ENCODE measurements at regions not wholly inside any gene's neighbourhood (a gene's known extent, or its start where the extent isn't known, plus 50 kb on each side); places are given as distances from the start of the nearest gene placed in this dataset.

DNA sequence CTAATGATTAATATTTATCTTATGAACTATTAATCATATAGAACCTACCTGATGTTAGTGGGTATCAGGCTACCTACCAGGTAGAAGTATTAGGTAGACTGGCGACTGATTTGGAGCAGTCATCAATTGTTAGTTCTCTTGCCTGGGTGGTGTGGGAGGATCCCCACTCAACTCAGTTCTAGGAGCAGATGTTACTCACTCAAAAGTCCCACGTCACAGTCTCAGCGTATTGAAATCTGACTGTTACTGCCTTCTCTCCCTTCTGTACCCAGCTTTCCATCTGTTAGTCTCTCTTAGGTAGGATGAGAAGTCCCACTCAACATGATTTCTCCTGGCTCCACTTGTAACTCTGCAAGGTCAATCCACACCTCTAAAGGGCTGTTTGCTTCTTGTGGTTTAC, 102.7 kb downstream of the OLFM4 start:
- H3K27ac Mint-ChIP-seq = no peak overlapping the region
- H3K9me3 ChIP-seq (ENCODE audit: control insufficient read depth, low read length) = no peaks in the 10 kb centered on the region

DNA sequence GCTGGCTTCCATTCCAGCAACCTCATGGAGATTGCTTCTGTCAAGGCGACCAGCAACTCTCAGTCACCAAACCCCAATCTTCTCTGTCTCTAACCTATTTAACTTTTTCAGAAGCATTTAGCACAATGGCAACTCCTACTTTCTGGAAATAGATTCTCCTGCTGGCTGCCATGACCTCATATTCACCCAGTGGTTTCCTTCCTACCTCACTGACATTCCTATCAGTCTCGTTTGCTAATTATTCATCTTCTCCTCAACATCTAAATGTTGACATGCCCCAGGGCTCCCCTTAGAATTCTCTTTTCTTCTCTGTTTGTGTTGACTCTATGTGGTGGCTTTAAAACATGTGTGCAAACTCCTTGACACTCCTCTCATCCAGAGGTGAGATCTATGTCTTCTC, 106.7 kb downstream of the OLFM4 start:
- Mint-ChIP-seq H3K36me3 (ENCODE audit: low read depth) (no peaks in the 10 kb centered on the region), H3K27ac (no peak overlapping the region), H3K27me3 (ENCODE audit: insufficient read depth) (no peaks in the 10 kb centered on the region), H3K9me3 (no peaks in the 10 kb centered on the region), H3K4me1 (peaks cover 8% of the 10 kb centered on the region), H3K4me3 (no peak overlapping the region)
- no peaks in the 10 kb centered on the region for H3K4me1 ChIP-seq (ENCODE audit: control insufficient read depth, insufficient read depth, low read length)
- no peak overlapping the region for H3K27ac ChIP-seq (ENCODE audit: low read depth, low read length)
- no peak for DNase-seq
- no peak overlapping the region for H3K4me3 ChIP-seq (ENCODE audit: low read length)
- H3K36me3 ChIP-seq (ENCODE audit: control insufficient read depth, insufficient read depth, low read length) = no peaks in the 10 kb centered on the region
- H3K27me3 ChIP-seq (ENCODE audit: control insufficient read depth, insufficient read depth, low read length, poor library complexity, severe bottlenecking) = no peaks in the 10 kb centered on the region
- TF ChIP-seq, protein P1, sequence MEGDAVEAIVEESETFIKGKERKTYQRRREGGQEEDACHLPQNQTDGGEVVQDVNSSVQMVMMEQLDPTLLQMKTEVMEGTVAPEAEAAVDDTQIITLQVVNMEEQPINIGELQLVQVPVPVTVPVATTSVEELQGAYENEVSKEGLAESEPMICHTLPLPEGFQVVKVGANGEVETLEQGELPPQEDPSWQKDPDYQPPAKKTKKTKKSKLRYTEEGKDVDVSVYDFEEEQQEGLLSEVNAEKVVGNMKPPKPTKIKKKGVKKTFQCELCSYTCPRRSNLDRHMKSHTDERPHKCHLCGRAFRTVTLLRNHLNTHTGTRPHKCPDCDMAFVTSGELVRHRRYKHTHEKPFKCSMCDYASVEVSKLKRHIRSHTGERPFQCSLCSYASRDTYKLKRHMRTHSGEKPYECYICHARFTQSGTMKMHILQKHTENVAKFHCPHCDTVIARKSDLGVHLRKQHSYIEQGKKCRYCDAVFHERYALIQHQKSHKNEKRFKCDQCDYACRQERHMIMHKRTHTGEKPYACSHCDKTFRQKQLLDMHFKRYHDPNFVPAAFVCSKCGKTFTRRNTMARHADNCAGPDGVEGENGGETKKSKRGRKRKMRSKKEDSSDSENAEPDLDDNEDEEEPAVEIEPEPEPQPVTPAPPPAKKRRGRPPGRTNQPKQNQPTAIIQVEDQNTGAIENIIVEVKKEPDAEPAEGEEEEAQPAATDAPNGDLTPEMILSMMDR (conservative IDR thresholded peaks at IDR 0.05) = no peak
- no peak overlapping the region for H3K9ac ChIP-seq (ENCODE audit: extremely low read depth, low read length, poor library complexity, severe bottlenecking)
- 85 to 100% methylated on average over 1 to 2 of the region's 2 CpGs for WGBS, 2 experiments (ENCODE audit: insufficient coverage in 1 of 2, insufficient read length in 1 of 2)
- H3K9me3 ChIP-seq (ENCODE audit: control insufficient read depth, low read length) = no peaks in the 10 kb centered on the region

More for the DNA sequence above, 102.7 kb downstream of the OLFM4 start:
- Mint-ChIP-seq H3K36me3 (ENCODE audit: low read depth) (no peaks in the 10 kb centered on the region), H3K9me3 (no peaks in the 10 kb centered on the region), H3K4me3 (no peak overlapping the region), H3K27me3 (ENCODE audit: insufficient read depth) (peaks cover 5% of the 10 kb centered on the region), H3K4me1 (peaks cover 23% of the 10 kb centered on the region)
- Histone ChIP-seq H3K9ac (ENCODE audit: extremely low read depth, low read length, poor library complexity, severe bottlenecking) (no peak overlapping the region), H3K27ac (ENCODE audit: low read depth, low read length) (no peak overlapping the region), H3K27me3 (ENCODE audit: control insufficient read depth, insufficient read depth, low read length, poor library complexity, severe bottlenecking) (no peaks in the 10 kb centered on the region), H3K36me3 (ENCODE audit: control insufficient read depth, insufficient read depth, low read length) (no peaks in the 10 kb centered on the region), H3K4me3 (ENCODE audit: low read length) (no peak overlapping the region), H3K4me1 (ENCODE audit: control insufficient read depth, insufficient read depth, low read length) (peaks cover 8% of the 10 kb centered on the region)
- TF ChIP-seq, protein P1 (conservative IDR thresholded peaks at IDR 0.05) = no peak
- no peak for DNase-seq
- WGBS, 2 experiments (ENCODE audit: insufficient coverage in 1 of 2, insufficient read length in 1 of 2) = 94 to 100% methylated on average over 2 to 3 of the region's 3 CpGs

DNA sequence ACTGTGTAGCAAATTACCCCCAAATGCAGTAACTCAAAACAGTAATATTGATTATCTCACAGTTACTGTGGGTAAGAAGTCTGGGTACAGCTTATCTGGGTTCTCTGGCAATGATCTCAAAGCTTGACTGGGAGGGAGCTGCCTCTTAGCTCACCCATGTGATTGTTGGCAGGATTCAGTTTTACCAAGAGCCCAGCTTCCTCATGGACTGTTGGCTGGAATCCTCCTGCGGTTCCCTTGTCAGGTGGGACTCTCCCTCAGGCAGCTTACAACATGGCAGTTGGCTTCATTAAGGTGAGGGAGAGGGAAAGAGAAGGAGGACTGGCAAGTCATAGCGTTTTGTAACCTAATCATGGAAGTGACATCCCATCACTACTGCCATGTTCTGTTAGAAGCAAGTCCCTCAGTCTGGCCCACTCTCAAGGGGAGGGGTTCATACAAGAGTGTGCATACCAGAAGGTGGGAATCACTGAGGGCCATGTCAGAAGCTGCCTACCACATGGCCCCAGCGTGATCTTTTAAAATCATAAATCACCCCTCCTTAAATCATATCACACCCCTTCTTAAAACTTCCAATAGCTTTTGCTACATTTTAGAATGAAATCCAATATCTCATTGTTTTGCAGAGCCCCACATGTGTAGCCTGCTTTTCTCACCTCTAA, 108.1 kb downstream of the OLFM4 start:
- Histone ChIP-seq H3K4me3 (ENCODE audit: low read length) (no peak overlapping the region), H3K9ac (ENCODE audit: extremely low read depth, low read length, poor library complexity, severe bottlenecking) (no peak overlapping the region), H3K27me3 (ENCODE audit: control insufficient read depth, insufficient read depth, low read length, poor library complexity, severe bottlenecking) (no peaks in the 10 kb centered on the region), H3K27ac (ENCODE audit: low read depth, low read length) (no peak overlapping the region), H3K4me1 (ENCODE audit: control insufficient read depth, insufficient read depth, low read length) (no peaks in the 10 kb centered on the region), H3K9me3 (ENCODE audit: control insufficient read depth, low read length) (no peaks in the 10 kb centered on the region), H3K36me3 (ENCODE audit: control insufficient read depth, insufficient read depth, low read length) (no peaks in the 10 kb centered on the region)
- DNase-seq = no peak
- Mint-ChIP-seq H3K27me3 (ENCODE audit: insufficient read depth) (no peaks in the 10 kb centered on the region), H3K4me3 (no peak overlapping the region), H3K9me3 (no peaks in the 10 kb centered on the region), H3K4me1 (peaks cover 8% of the 10 kb centered on the region), H3K27ac (no peak overlapping the region), H3K36me3 (ENCODE audit: low read depth) (no peaks in the 10 kb centered on the region)
- WGBS, 2 experiments (ENCODE audit: insufficient coverage in 1 of 2, insufficient read length in 1 of 2) = 93 to 100% methylated on average over 1 to 3 of the region's 3 CpGs
- TF ChIP-seq, protein P1 (conservative IDR thresholded peaks at IDR 0.05) = no peak
